KMS-11 (cell line): ENCODE measurements at regions not wholly inside any gene's neighbourhood (a gene's known extent, or its start where the extent isn't known, plus 50 kb on each side); places are given as distances from the start of the nearest gene placed in this dataset.

Source experiments
- H2AFZ ChIP-seq: fragments of 200-600 bp; sonication (generic); 2 replicates; pipeline ENCODE4 v1.6.1; 2016; ENCODE audit warnings: antibody characterized with exemption, mixed run types, low read depth
- H3K27ac ChIP-seq: fragments of 200-600 bp; sonication (generic); 2 replicates; pipeline ENCODE4 v1.6.1; 2016; ENCODE audit warnings: mild to moderate bottlenecking, mixed run types
- H3K27me3 ChIP-seq: fragments of 200-600 bp; sonication (generic); 2 replicates; pipeline ENCODE4 v1.6.1; 2017; ENCODE audit warnings: mild to moderate bottlenecking, low read depth, mixed run types, moderate library complexity; ENCODE audit not compliant: insufficient read depth
- H3K36me3 ChIP-seq: fragments of 200-600 bp; sonication (generic); 2 replicates; pipeline ENCODE4 v1.6.1; 2017; ENCODE audit warnings: mild to moderate bottlenecking, mixed run types; ENCODE audit not compliant: insufficient read depth
- H3K4me1 ChIP-seq: fragments of 200-600 bp; sonication (generic); 2 replicates; pipeline ENCODE4 v1.6.1; 2016; ENCODE audit warnings: mild to moderate bottlenecking, low read depth, mixed run types; ENCODE audit not compliant: poor library complexity, severe bottlenecking
- H3K4me2 ChIP-seq: fragments of 200-600 bp; sonication (generic); 2 replicates; pipeline ENCODE4 v1.7.0; 2016; ENCODE audit warnings: mild to moderate bottlenecking, mixed run types
- H3K4me3 ChIP-seq: fragments of 200-600 bp; sonication (generic); IDR thresholded peaks from 2 replicates; pipeline ENCODE4 v1.6.1; 2017; ENCODE audit warnings: low read depth, low read length, mixed read lengths; ENCODE audit not compliant: insufficient read depth
- H3K79me2 ChIP-seq: fragments of 200-600 bp; sonication (generic); 2 replicates; pipeline ENCODE4 v1.6.1; 2016; ENCODE audit warnings: low read depth, mixed run types; ENCODE audit not compliant: insufficient read depth
- H3K9ac ChIP-seq: fragments of 200-600 bp; sonication (generic); 2 replicates; pipeline ENCODE4 v1.6.1; 2016; ENCODE audit warnings: mild to moderate bottlenecking, mixed run types
- H4K20me1 ChIP-seq: fragments of 200-600 bp; sonication (generic); 2 replicates; pipeline ENCODE4 v1.6.1; 2016; ENCODE audit warnings: mild to moderate bottlenecking, mixed run types; ENCODE audit not compliant: insufficient read depth
- TF ChIP-seq, protein P1 (sequence below): fragments of 200-600 bp; sonication (generic); conservative IDR thresholded peaks from 2 replicates; pipeline ENCODE4 v1.6.1; 2017; ENCODE audit warnings: low read depth, mild to moderate bottlenecking, antibody characterized with exemption, low read length, moderate library complexity, mixed read lengths

DNA sequence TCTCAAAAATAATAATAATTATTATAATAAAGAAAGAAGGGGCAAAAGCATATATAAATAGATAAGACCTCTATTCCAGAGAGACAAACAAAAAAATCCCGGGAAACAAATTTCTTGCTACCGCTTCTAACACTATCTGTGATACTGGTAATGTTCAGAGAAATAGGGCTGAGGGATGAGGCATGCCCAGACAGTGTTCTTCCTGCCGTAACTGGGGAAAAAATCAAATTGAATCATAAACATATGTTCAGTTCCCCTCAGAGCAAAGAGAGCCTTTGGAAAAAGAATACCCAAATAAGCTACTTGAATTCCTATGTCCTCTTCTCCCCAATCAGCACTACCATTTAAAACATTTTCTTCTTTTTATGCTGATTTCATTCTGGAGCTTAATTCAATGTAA is 688.0 kb downstream of the KCNJ2 start:
- TF ChIP-seq, protein P1, sequence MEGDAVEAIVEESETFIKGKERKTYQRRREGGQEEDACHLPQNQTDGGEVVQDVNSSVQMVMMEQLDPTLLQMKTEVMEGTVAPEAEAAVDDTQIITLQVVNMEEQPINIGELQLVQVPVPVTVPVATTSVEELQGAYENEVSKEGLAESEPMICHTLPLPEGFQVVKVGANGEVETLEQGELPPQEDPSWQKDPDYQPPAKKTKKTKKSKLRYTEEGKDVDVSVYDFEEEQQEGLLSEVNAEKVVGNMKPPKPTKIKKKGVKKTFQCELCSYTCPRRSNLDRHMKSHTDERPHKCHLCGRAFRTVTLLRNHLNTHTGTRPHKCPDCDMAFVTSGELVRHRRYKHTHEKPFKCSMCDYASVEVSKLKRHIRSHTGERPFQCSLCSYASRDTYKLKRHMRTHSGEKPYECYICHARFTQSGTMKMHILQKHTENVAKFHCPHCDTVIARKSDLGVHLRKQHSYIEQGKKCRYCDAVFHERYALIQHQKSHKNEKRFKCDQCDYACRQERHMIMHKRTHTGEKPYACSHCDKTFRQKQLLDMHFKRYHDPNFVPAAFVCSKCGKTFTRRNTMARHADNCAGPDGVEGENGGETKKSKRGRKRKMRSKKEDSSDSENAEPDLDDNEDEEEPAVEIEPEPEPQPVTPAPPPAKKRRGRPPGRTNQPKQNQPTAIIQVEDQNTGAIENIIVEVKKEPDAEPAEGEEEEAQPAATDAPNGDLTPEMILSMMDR: no peak
- Histone ChIP-seq H2AFZ (no peak overlapping the region), H3K79me2 (no peaks in the 10 kb centered on the region), H3K9ac (no peak overlapping the region), H4K20me1 (no peaks in the 10 kb centered on the region), H3K27ac (no peak overlapping the region), H3K4me1 (no peaks in the 10 kb centered on the region), H3K36me3 (no peaks in the 10 kb centered on the region), H3K4me3 (no peak overlapping the region), H3K4me2 (no peak overlapping the region), H3K27me3 (no peaks in the 10 kb centered on the region)

DNA sequence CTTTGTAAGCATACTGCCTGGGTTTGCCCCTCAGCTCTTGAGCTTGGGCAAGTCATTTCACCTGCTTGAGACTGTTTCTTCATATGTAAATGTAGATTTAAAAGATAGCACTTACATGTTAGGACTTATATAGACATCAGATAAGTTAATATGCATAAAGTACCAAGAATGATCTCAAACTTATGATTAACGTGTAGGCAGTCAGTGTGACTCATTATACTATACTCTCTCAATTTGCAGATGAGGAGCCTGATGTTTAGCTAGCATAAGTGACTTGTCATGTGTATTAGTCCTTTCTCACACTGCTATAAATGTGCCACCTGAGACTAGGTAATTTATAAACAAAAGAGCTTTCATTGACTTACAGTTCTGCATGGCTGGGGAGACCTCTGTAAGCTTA is 690.5 kb downstream of the KCNJ2 start:
- Histone ChIP-seq H3K79me2 (no peaks in the 10 kb centered on the region), H2AFZ (no peak overlapping the region), H4K20me1 (no peaks in the 10 kb centered on the region), H3K4me2 (no peak overlapping the region), H3K36me3 (no peaks in the 10 kb centered on the region), H3K27ac (no peak overlapping the region), H3K4me3 (no peak overlapping the region), H3K4me1 (no peaks in the 10 kb centered on the region), H3K9ac (no peak overlapping the region), H3K27me3 (no peaks in the 10 kb centered on the region)
- TF ChIP-seq, protein P1: no peak

DNA sequence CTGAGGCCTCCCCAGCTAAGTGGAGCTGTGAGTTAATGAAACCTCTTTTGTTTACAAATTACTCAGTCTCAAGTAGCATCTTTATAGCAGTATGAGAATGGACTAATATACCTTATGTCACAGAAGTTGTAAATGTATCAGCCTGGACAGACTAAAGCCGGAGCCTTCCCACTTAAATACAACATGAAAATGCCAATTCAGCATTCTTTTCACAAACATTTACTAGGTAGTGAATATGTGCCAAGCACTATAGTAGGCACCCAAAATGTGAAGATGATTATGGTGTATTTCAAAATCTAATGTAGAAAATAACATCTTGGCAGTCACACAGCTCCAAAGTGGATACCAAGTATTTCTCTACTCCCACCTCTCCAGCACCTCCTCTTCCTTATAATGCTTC is 693.0 kb downstream of the KCNJ2 start:
- H3K27ac ChIP-seq: no peak overlapping the region
- no peaks in the 10 kb centered on the region for H3K4me1 ChIP-seq
- H3K4me3 ChIP-seq: no peak overlapping the region
- no peak overlapping the region for H2AFZ ChIP-seq
- no peak overlapping the region for H3K9ac ChIP-seq
- no peaks in the 10 kb centered on the region for H3K27me3 ChIP-seq
- H3K36me3 ChIP-seq: no peaks in the 10 kb centered on the region
- no peaks in the 10 kb centered on the region for H4K20me1 ChIP-seq
- TF ChIP-seq, protein P1: no peak
- H3K79me2 ChIP-seq: no peaks in the 10 kb centered on the region
- no peak overlapping the region for H3K4me2 ChIP-seq

DNA sequence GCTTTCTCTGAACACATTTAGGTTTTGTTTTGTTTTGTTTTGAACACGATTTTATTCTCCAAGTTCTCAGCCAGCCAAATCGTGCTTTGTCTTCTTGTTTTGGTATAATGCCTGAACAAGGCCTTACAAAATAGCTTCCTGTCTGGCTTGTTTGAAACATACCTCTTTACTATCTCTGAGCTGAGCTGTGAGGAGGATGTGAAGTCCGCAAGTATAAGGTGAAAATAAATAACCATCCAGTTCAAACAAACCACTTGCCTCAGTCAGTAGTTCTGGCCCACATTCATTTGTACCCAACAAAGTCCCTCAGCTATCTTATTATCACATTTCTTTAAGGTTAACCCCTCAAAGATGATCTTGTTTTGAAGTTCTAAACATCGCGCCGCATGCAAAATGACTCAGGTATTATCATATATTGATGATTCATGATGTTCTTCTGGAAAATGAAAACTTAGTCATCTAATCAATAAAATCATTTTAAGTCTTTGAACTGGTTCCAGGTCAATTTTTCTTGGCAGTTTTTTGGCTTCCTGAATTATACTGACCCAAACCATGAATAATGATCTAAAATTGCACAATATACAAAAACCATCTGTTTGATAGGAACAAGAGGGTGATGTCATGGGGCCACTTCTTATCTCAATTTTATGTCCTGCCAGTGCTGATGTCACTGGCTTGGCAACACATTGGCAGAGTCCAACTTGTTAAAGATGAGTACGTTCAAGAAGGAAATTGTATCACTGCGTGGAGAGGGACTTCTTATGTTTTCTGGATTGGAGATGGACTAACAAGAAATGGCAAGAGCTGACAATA is 694.3 kb downstream of the KCNJ2 start:
- Histone ChIP-seq H4K20me1 (no peaks in the 10 kb centered on the region), H3K4me1 (no peaks in the 10 kb centered on the region), H3K36me3 (no peaks in the 10 kb centered on the region), H3K9ac (no peak overlapping the region), H2AFZ (no peak overlapping the region), H3K79me2 (no peaks in the 10 kb centered on the region), H3K4me2 (no peak overlapping the region), H3K27me3 (no peaks in the 10 kb centered on the region), H3K4me3 (no peak overlapping the region), H3K27ac (no peak overlapping the region)
- TF ChIP-seq, protein P1: no peak
